ENCODE measurements at regions not wholly inside any gene's neighbourhood (a gene's known extent, or its start where the extent isn't known, plus 50 kb on each side); places are given as distances from the start of the nearest gene placed in this dataset.

- H3K4me3 ChIP-seq = no peak overlapping the region
- H3K4me1 ChIP-seq (ENCODE audit: low read depth) = no peaks in the 10 kb centered on the region
- H3K9me3 ChIP-seq = no peaks in the 10 kb centered on the region
- no peaks in the 10 kb centered on the region for H3K36me3 ChIP-seq (ENCODE audit: low read depth)
- intact Hi-C loops (cut with DNase I, micrococcal nuclease) = no loop called here
- ATAC-seq (no peak), DNase-seq (no peak)
- no peak for TF ChIP-seq CTCF (IDR thresholded peaks at IDR 0.05)
Observed at GRCh38 chr11:116224889-116225200, 547.9 kb downstream of the BUD13 start.

GRCh38 chr11:116224154-116224888 lies 548.5 kb downstream of the BUD13 start:
- TF ChIP-seq CTCF (IDR thresholded peaks at IDR 0.05) = peak; percentile 31
- ATAC-seq (peak; percentile 61), DNase-seq (peak in 1 of 3 donors; percentile 79)
- no peak overlapping the region for H3K4me3 ChIP-seq
- no peaks in the 10 kb centered on the region for H3K36me3 ChIP-seq (ENCODE audit: low read depth)
- H3K4me1 ChIP-seq (ENCODE audit: low read depth) = no peaks in the 10 kb centered on the region
- intact Hi-C loops (cut with DNase I, micrococcal nuclease) = no loop called here
- H3K9me3 ChIP-seq = no peaks in the 10 kb centered on the region

GRCh38 chr11:116221351-116221750 lies 551.4 kb downstream of the BUD13 start:
- Histone ChIP-seq H3K4me3 (no peak overlapping the region), H3K36me3 (ENCODE audit: low read depth) (no peaks in the 10 kb centered on the region), H3K9me3 (no peaks in the 10 kb centered on the region), H3K4me1 (ENCODE audit: low read depth) (no peaks in the 10 kb centered on the region)
- intact Hi-C loops (cut with DNase I, micrococcal nuclease) = no loop called here
- no peak for TF ChIP-seq CTCF (IDR thresholded peaks at IDR 0.05)
- DNase-seq = no peak
- ATAC-seq = no peak

- intact Hi-C loops (cut with DNase I, micrococcal nuclease) = no loop called here
- H3K9me3 ChIP-seq = no peaks in the 10 kb centered on the region
- no peak for TF ChIP-seq CTCF (IDR thresholded peaks at IDR 0.05)
- no peak overlapping the region for H3K4me3 ChIP-seq
- no peaks in the 10 kb centered on the region for H3K4me1 ChIP-seq (ENCODE audit: low read depth)
- peak in 1 of 3 donors; percentile 30 for DNase-seq
- peak; percentile 44 for ATAC-seq
- no peaks in the 10 kb centered on the region for H3K36me3 ChIP-seq (ENCODE audit: low read depth)
Observed at GRCh38 chr11:116219171-116219635, 553.6 kb downstream of the BUD13 start.

- ATAC-seq = no peak
- no peaks in the 10 kb centered on the region for H3K9me3 ChIP-seq
- no peak overlapping the region for H3K4me3 ChIP-seq
- H3K36me3 ChIP-seq (ENCODE audit: low read depth) = no peaks in the 10 kb centered on the region
- no peak for TF ChIP-seq CTCF (IDR thresholded peaks at IDR 0.05)
- no peaks in the 10 kb centered on the region for H3K4me1 ChIP-seq (ENCODE audit: low read depth)
- no peak for DNase-seq
- intact Hi-C loops (cut with DNase I, micrococcal nuclease) = no loop called here
Observed at GRCh38 chr11:116217441-116217840, 555.3 kb downstream of the BUD13 start.
